NCI-H1930 (cell line): ENCODE measurements at regions not wholly inside any gene's neighbourhood (a gene's known extent, or its start where the extent isn't known, plus 50 kb on each side); places are given as distances from the start of the nearest gene placed in this dataset.
"Not testable (repeated sequence)": the region's sequence is repeated elsewhere in the genome, so short reads cannot be mapped to it uniquely, and the experiment has no call there.

Experiments used
- DNase-seq, 2 experiments: peaks; one replicate each; lab custom pipeline; 2025; lab: John Stamatoyannopoulos, UW

GRCh38 chr6:23656255-23657194, 469.5 kb upstream of the NRSN1 start:
- DNase-seq = peak; percentile 85 to 86

DNA sequence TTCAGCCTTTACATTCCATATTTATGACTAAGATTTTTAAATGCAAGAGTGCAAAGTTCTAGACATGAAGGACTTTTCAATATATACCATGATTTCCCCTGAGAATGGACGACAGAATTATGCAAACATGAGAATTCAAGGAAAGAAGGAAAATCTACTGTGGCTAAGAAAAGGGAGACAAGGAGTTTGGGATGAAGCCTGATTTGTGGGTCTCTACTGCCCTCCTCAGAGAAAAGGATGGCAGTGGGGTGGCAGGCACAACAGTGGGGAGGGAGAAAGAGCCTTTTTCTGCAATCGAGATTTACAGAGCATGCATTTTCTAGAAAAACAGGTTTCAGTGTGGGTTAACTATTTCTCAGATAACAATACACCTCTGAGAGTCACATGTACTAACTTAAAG, 466.9 kb upstream of the NRSN1 start:
- peak in 1 of 2 experiments; percentile 48 for DNase-seq

- DNase-seq = no peak
Measured at GRCh38 chr6:23661549-23661948, 464.5 kb upstream of the NRSN1 start.

DNA sequence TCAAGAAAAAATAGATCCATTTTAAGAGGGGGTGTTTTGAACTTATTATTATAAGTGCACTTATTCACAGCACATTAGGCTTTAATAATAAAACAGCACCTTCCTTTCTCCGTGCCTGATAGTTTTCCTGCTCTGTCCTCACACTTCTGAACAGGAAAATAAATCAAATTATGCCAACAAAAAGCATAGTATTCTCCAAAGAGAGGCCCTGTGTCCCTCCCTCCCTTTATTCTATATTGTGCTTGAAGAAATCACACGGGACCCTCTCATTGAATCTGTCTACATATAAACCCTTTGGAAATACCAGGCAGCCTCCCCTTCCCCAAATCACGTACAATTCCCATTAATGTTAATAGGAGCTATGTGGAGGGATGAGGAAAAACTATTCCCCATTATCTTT, 462.9 kb upstream of the NRSN1 start:
- DNase-seq = no peak

DNA sequence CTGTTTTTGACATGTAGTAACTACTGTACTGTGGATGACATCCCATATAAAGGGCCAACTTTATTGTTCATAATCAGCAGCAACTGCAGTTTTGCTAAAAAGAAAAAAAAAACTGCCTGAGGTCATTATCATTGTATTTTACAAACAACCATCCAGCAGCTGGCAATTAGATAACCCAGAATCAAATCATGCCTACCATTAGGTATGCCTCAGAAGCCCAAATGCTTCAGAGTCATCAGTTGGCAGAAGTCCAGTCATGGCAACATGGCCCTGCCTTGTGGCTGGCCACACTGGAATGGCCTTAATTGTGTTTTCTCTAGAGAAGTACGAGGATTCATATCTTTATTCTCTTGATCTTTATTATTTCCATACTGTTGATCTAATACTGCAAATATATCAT, 462.4 kb upstream of the NRSN1 start:
- no peak for DNase-seq

DNA sequence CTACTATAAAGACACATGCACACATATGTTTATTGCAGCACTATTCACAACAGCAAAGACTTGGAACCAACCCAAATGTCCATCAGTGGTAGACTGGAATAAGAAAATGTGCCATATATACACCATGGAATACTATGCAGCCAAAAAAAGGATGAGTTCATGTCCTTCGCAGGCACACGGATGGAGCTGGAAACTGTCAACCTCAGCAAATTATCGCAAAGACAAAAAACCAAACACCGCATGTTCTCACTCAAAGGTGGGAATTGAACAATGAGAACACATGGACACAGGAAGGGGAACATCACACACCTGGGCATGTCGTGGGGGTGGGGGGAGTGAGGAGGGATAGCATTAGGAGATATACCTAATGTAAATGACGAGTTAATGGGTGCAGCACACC, 460.1 kb upstream of the NRSN1 start:
- not testable (repeated sequence) for DNase-seq

DNA sequence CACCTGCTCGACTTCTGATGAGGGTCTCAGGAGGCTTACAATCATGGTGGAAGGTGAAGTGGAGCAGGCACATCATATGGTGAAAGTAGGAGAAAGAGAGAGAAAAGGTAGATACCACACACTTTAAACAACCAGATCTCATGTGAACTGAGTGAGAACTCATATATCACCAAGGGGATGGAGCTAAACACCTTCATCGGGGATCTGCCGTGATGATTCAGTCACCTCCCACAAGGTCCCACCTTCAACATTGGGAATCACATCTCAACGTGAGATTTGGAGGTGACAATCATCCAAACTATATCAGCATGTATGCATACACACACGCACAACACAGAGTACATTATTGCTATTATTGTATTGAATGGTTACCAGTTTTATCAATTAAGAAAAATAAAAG, 453.3 kb upstream of the NRSN1 start:
- DNase-seq = no peak

DNA sequence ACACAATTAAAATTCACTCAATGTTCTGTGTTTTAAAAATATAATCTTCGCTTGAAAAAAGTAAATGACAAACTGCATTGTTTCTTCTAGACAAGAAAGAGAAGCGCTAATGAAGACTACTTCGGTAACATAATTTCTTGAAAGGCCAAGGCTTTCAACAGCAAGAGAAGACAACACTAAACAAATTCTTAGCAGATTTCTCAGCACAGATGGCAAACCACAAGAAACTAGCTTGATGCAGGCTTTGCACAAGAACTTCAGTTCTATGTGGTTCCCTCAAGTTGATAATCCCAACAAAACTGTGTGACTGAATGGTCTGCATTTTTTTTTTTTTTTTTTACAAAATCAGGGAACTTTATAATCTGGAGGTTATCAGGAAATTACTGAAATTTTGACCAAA, 447.4 kb upstream of the NRSN1 start:
- DNase-seq = no peak

- no peak for DNase-seq
Measured at GRCh38 chr6:23681743-23682142, 444.3 kb upstream of the NRSN1 start.

GRCh38 chr6:23688650-23689049, 437.4 kb upstream of the NRSN1 start:
- no peak for DNase-seq

DNA sequence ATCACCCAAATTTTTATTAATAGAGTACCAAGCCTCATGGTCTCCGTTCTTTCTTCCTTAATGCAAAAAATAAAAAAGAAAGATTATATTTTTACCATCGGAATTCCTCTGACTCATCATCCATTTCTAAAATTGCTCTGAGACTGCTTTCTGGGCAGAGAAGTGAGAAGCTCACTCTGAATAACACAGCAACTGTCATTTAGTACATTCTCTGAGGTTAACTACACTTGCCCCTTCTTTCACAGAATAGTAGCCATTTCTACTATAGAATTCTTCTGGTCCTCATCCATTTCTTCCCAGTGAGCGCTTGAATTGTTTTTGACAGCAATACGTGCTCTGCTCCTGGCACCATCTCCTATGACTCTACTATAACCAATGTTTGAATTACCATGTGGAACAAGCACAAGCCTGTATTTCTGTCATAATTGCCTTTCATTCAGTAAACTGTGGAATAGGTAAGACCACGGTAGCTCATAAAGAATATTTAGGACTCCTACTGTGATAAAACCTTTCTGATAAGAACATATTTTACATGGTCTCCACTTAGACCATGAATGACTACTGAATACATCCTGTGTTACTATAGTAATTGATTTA, 435.5 kb upstream of the NRSN1 start:
- peak; percentile 75 to 76 for DNase-seq

GRCh38 chr6:23692184-23692583, 433.8 kb upstream of the NRSN1 start:
- DNase-seq = no peak

- DNase-seq = no peak
Measured at GRCh38 chr6:23696992-23697391, 429.0 kb upstream of the NRSN1 start.

GRCh38 chr6:23704479-23705052, 421.4 kb upstream of the NRSN1 start:
- DNase-seq = no peak

DNA sequence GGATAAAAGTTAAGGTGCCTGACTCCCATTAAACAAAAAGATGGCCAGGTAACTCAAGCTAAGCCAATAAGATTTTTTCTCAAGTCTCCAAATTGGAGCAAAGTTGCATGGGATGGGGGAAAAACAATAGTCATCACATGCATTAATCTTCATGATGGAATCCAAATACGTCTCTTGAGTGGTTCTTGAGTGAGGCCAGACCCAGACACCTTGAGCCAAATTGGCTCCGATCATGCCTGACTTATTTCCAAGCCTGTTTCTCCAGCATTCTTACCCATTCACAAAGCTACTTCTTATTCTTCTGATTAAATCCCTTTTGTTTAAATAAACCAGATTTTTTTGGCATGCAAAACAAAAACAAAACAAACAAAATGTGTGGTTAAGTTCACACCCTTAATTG, 420.3 kb upstream of the NRSN1 start:
- DNase-seq = no peak

DNA sequence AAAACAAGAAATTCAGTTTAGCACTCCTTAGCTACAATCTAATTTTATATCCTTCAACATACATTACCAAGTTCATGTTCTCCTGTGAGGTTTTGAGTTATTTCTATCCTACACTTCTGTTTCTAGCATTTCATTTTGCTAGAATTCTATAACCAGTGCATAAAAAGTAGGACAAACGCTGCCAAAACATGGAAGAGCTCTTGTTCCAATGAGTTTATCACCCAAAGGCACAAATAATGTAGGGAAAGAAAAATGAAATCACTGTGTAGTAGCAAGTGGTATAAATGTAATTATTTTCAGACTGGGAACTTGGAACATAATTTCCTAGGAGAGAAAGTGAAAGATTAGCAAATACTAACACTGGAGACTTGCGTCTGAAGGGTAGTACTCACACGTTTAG, 413.3 kb upstream of the NRSN1 start:
- DNase-seq = no peak

DNA sequence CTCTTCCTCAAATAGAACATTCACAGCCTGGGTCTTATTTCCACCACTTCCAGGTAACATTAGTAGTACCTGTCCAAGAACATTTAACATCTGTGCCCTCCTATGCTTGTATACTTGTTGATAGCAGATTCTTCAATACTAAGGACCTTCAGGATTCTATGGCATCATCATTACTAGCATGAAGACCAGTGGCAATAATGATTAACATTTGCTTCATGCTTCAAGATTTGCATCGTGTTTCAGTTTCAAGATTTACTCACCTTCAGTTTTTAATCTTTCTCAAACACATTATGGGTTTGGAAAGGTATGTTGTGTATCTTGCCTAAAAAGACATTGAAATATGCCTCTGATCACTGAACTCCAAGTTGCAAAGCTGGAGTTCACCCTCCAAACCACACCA, 412.8 kb upstream of the NRSN1 start:
- DNase-seq = no peak

- DNase-seq = no peak
Measured at GRCh38 chr6:23728707-23729106, 397.3 kb upstream of the NRSN1 start.

- no peak for DNase-seq
Measured at GRCh38 chr6:23731609-23732008, 394.4 kb upstream of the NRSN1 start.

DNA sequence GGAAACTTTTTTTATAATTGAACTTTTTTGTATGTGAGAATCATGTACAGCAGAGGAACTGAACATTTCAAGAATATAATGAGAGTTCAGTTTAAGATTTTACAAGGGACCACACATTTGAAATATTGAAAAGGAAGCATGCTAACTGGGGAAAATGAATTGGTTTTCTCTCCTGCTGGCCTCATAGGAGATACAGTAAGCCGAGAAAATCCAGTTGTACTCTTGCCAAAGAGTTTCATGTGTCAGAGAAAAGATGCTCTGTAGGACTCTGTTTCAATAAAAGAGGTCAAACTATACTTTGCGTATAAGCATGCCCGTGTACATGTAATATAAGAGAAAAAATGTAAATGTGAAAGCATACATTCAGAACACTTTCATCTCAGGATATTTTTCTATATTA, 393.5 kb upstream of the NRSN1 start:
- DNase-seq = no peak

DNA sequence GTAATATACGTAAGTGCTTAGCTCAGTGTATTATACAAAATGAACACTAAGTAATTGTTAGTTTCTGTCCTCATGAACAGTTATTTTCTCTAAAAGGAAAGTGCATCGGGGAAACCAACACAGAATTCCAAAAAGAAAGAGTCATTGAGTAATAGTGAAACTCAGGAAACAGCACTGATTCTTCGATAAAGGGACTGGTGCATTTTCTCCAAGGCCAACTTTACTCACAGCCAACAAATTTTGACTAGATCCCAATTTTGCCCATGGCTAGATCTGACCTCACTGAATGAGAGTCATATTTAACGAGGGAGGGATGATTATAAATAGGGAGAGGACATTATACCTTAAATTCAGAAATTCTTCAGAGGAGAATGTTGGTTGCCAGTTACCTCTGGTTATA, 390.9 kb upstream of the NRSN1 start:
- DNase-seq = no peak

GRCh38 chr6:23736577-23736976, 389.4 kb upstream of the NRSN1 start:
- DNase-seq = no peak

DNA sequence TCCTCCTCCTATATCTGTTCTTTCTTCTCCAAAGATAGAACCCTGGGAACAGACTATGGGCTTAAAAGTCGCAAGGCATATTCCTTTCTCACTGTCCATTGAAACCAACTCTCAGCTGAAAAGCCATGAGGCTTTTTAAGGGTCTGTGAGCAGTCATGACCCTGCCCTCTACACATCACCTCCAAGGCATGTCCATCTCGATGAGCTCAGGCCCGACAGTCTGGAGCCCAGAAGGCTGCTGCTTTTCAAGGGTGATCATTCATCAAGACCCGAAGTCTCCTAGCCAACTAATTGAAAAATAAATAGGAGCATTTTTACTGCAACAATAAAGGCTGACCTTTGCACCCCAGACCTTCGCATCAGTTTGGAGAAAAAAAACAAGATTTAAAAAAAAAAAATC, 378.8 kb upstream of the NRSN1 start:
- no peak for DNase-seq
